ENCODE measurements at regions not wholly inside any gene's neighbourhood (a gene's known extent, or its start where the extent isn't known, plus 50 kb on each side); places are given as distances from the start of the nearest gene placed in this dataset.
A peak's percentile ranks its signal among the peaks of the same experiment; 100 is the strongest.

DNA sequence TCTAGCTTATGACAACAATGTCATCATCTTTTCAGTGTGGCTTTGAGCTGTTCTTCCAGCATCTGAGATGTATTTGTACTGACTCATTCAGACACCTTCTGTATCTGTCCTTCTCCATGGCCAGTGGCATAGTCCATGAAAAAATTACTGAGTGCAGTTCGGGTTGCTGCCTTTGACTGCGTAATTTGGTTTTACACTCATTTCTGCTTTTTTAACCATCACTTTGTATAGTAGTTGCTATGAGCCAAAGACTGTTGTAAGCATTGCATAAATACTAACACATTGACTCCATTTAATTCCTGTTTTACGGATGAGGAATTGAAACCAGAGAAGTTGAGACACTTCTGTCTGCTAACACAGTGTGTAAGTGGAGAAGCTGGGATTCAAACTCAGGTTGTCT lies 190.7 kb upstream of the MID1 start:
- no peak for DNase-seq (ENCODE audit: low read depth in 2 of 2)

DNA sequence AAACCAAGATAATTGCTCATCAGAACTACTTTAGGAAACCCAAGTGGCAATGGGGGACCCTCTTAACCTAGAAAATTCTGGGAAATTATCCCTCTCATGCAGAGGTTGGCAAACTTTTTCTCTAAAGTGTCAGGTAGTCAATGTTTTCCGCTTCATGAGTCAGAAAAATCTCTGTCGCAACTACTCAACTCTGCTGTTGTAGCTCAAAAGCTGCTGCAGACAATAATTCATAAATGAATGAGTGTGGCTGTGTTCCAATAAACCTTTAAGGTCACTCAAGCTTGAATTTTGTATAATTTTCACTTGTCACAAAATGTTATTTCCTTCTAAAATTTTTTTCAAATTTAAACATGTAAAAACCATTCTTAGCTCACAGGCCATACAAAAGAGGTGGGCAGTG lies 193.4 kb upstream of the MID1 start:
- DNase-seq (ENCODE audit: low read depth in 2 of 2) = no peak

DNA sequence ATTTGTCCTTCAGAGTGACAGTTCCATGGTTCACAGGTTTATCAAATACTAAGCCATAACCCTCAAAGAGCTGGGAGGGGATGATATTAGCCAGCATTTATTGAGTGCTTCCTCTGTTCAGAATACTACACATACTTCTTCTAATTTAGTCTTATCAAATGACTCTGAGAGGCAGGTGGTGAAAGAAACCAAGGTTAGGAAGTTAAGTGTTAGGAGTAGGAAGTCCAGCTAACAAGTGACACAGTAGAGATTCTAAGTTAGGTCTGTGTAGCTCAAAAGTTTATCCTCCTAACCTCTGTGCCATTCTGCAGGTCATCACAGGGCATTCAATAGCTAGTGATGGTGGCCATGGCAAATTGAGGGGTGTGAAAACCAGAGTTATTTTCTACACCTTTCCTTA lies 198.3 kb upstream of the MID1 start:
- no peak for DNase-seq (ENCODE audit: low read depth in 2 of 2)

- DNase-seq (ENCODE audit: low read depth in 2 of 2) = no peak
Measured at GRCh38 chrX:10819973-10820372, 199.6 kb upstream of the MID1 start.

GRCh38 chrX:10821293-10821692 lies 200.9 kb upstream of the MID1 start:
- DNase-seq (ENCODE audit: low read depth in 2 of 2) = no peak

GRCh38 chrX:10828036-10828435 lies 207.7 kb upstream of the MID1 start:
- DNase-seq (ENCODE audit: low read depth in 2 of 2) = no peak

DNA sequence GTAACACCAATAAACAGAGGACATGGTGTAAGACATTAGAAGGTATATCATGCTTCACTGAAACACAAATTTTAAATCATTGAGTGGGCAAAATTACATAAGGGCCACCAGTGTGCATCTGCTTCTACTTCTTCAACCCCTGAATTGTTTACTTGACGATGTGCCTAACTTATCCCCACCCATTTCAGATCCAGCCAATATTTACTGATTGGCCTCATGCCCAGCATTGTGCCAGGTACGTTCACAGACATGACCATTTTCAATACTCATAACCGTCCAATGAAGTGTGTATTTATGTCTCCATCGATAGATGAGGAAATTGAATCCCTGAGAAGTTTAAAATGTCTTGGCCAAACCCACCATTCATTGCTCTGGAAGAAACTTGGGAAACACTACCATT lies 208.3 kb upstream of the MID1 start:
- no peak for DNase-seq (ENCODE audit: low read depth in 2 of 2)

GRCh38 chrX:10831716-10832502 lies 211.5 kb upstream of the MID1 start:
- no peak for DNase-seq (ENCODE audit: low read depth in 2 of 2)

DNA sequence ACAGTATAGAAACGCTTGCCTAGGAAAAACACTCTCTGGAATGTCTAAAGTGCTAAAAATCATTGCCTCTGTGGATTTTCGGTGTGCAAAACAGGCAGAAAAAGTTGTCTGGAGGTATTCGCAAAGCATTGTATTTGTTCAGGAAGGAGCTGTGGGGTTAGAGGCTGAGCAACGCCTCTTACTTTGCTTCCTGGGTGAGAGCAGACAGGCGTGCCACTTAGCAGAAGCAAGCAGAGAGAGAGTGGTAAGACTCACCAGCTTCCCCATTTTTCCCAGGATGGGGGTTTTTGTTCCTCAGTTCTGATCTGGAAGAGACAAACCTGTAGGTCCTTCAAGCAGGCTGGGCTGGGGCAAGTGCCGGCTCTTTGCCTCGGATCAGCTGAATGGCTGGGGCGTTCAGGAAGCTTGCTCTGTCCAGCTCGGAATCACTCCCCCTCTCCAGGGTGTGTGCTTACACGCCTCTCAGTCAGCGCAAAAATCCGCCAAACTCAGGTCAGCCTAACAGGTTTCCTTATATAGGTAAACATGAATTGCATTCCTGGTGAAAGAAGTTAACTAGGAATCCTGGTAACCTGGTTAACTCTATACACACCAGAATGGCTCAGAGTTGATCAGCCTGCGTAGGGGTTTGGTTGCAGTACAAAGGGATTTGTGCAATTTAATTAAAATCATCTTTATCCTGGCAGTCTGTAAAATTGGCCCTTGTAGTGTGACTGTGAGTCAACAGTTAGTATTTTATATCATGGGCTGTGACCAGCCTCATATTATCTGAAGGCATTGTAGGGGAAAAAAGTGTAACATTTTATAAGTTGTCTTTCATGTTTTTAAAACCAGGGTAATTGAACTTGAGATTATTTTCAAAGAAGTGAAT lies 213.1 kb upstream of the MID1 start:
- DNase-seq (ENCODE audit: low read depth in 2 of 2) = peak in 1 of 2 donors; percentile 7

DNA sequence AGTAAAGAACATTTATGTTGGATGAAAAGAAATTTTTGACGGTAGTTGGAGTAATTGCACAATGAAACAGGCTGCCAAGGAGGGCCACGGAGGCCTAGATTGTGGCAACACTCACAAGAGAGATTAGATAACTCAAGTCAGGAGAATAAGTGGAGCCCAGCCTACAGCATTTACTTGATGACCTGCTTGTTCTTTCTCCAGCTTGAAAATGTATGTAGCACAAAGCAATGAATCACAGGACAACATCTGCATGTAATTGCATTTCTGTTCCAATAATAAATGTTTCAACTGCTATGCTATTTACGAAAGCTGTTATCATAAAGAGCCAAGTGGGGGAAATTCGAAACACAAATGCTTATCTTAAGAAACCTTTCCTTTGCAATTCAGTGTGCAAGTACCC lies 221.2 kb upstream of the MID1 start:
- no peak for DNase-seq (ENCODE audit: low read depth in 2 of 2)

GRCh38 chrX:10842646-10843045 lies 222.3 kb upstream of the MID1 start:
- no peak for DNase-seq (ENCODE audit: low read depth in 2 of 2)

DNA sequence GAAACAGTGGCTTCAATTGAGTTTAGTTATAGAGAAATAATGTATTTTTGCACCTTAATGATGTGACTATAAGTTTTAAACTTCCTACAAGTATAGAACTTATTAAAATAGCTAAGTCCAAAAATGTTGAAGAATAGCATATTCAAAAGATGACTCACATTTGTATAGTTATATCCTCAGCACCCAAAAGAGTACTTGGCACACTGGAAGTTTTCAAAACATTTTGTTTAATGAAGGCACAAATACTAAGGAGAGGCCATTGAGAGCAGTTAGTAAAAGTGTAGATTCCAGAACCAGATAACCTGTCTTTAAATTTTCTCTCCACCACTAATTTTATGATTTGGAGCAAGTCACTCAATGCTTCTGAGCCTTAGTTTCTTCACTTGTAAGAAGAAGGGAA lies 226.9 kb upstream of the MID1 start:
- DNase-seq (ENCODE audit: low read depth in 2 of 2) = no peak

GRCh38 chrX:10851809-10852208 lies 231.4 kb upstream of the MID1 start:
- DNase-seq (ENCODE audit: low read depth in 2 of 2) = no peak

DNA sequence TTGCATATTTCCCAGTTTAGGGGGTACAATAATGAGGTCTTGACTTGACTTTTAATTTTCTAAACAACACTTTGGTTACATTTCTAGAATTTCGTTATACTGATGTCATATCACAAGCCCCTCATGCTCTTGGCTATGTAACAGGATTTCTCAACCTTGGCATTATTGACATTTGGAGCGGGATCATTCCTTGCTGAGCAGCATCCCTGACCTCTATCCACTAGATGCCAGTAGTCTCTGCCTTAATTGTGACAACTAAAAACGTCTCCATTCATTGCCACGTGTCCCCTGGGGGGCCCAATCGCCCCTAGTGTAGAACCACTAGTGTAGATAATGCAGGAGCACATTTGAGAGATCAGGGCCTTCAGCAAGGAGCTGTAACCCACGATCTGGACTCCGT lies 234.2 kb upstream of the MID1 start:
- no peak for DNase-seq (ENCODE audit: low read depth in 2 of 2)

- DNase-seq (ENCODE audit: low read depth in 2 of 2) = no peak
Measured at GRCh38 chrX:10855845-10856244, 235.5 kb upstream of the MID1 start.

GRCh38 chrX:10856797-10857196 lies 236.4 kb upstream of the MID1 start:
- DNase-seq (ENCODE audit: low read depth in 2 of 2) = no peak

GRCh38 chrX:10859353-10859752 lies 239.0 kb upstream of the MID1 start:
- peak in 1 of 2 donors; percentile 45 for DNase-seq (ENCODE audit: low read depth in 2 of 2)

DNA sequence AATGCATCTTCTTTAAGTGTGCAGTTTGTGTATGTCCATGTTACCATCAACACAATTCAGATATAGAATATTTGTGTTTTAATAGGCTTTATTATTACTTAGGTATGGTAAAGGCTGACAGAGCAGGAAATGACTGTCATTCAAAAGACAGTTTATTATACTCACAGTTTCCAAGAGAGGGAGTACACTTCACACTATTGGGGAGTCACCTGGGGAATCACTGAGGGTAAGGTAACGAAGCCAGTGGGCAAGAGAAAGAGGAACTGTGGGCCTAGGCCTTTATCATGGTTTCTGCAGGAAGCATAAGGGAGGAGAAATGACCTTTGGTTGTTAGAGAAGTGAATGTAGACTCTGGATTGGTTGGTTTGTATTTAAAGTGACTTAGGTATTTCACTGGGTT lies 235.1 kb upstream of the HCCS start:
- no peak for DNase-seq (ENCODE audit: low read depth in 2 of 2)

DNA sequence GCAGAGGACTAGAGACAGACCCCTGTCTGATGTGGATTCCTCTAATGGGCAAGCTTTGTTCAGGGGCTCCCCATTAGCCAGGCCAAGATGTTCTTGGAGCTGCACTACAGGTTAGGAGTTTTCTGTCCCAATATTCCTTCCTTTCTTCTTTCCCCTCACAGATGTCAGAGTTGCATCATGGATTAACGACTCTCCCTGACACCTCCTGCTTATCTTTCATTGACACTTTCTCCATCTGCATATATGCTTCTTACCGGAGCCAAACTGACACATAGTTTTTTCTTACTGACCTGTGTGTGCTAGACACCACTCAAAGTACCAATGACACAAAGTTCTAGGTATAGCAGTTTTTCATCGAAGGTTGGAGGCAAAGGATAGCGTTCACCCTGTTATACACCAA lies 228.6 kb upstream of the HCCS start:
- DNase-seq (ENCODE audit: low read depth in 2 of 2) = no peak

DNA sequence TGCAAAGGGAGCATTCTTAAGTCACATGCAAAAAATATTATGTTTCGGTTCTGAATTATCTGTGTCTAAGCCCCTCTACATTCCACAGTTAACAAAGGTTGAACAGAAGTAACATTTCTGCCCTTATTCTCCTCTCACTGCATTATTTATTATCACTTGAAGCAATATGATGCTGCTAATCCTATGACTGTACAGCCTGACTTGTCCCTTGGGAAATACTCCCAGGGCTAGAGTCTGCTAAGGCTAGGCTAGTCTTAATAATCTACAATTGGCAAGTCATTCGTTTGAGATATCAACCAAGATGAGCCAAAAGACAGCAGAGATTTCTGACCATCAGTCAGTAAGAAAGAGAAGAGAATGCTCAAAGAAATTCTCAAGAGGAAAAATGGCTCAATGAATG lies 226.9 kb upstream of the HCCS start:
- DNase-seq (ENCODE audit: low read depth in 2 of 2) = no peak

GRCh38 chrX:10892621-10893225 lies 218.4 kb upstream of the HCCS start:
- DNase-seq (ENCODE audit: low read depth in 2 of 2) = no peak

- no peak for DNase-seq (ENCODE audit: low read depth in 2 of 2)
Measured at GRCh38 chrX:10893366-10893765, 217.8 kb upstream of the HCCS start.

- no peak for DNase-seq (ENCODE audit: low read depth in 2 of 2)
Measured at GRCh38 chrX:10893976-10894375, 217.2 kb upstream of the HCCS start.
